DOHH2 (cell line): ENCODE measurements at regions not wholly inside any gene's neighbourhood (a gene's known extent, or its start where the extent isn't known, plus 50 kb on each side); places are given as distances from the start of the nearest gene placed in this dataset.
A peak's percentile ranks its signal among the peaks of the same experiment; 100 is the strongest.

Experiments
- H3F3A ChIP-seq: fragments of 200-600 bp; sonication (generic), shearing (Covaris generic); 2 replicates; pipeline ENCODE4 v1.6.0; 2016; ENCODE audit warnings: antibody characterized with exemption, mild to moderate bottlenecking; ENCODE audit not compliant: control insufficient read depth, insufficient read depth
- H3K27ac ChIP-seq: fragments of 200-600 bp; sonication (generic); 2 replicates; pipeline ENCODE4 v1.5.1; 2014; ENCODE audit warnings: low read depth, mild to moderate bottlenecking, low read length, moderate library complexity
- H3K27me3 ChIP-seq: fragments of 200-600 bp; sonication (generic); 2 replicates; pipeline ENCODE4 v1.6.1; 2014; ENCODE audit warnings: mild to moderate bottlenecking, low read length, mixed read lengths; ENCODE audit not compliant: control insufficient read depth
- H3K36me3 ChIP-seq: fragments of 200-600 bp; sonication (generic); 2 replicates; pipeline ENCODE4 v1.6.1; 2014; ENCODE audit warnings: mild to moderate bottlenecking, low read length, moderate library complexity, mixed read lengths; ENCODE audit not compliant: control insufficient read depth
- H3K4me1 ChIP-seq: fragments of 200-600 bp; sonication (generic); 2 replicates; pipeline ENCODE4 v1.6.1; 2014; ENCODE audit warnings: mild to moderate bottlenecking, low read length, mixed read lengths; ENCODE audit not compliant: control insufficient read depth
- H3K4me2 ChIP-seq: fragments of 200-600 bp; sonication (generic); 2 replicates; pipeline ENCODE4 v1.6.0; 2014; ENCODE audit warnings: mild to moderate bottlenecking, low read length, moderate library complexity
- H3K4me3 ChIP-seq: fragments of 200-600 bp; sonication (generic); 2 replicates; pipeline ENCODE4 v1.5.1; 2014; ENCODE audit warnings: mild to moderate bottlenecking, low read length, mixed read lengths
- H3K79me2 ChIP-seq: fragments of 200-600 bp; sonication (generic); 2 replicates; pipeline ENCODE4 v1.6.1; 2014; ENCODE audit warnings: mild to moderate bottlenecking, low read length, mixed read lengths; ENCODE audit not compliant: control insufficient read depth
- H3K9me2 ChIP-seq: fragments of 200-600 bp; sonication (generic); replicated peaks from 2 replicates; pipeline ENCODE4 v1.6.1; 2014; ENCODE audit warnings: mild to moderate bottlenecking, low read length, mixed read lengths; ENCODE audit not compliant: control insufficient read depth
- H3K9me3 ChIP-seq: fragments of 200-600 bp; sonication (generic); 2 replicates; pipeline ENCODE4 v1.6.1; 2014; ENCODE audit warnings: antibody characterized with exemption, low read length, mixed read lengths; ENCODE audit not compliant: control insufficient read depth, insufficient read depth
- H4K20me1 ChIP-seq: fragments of 200-600 bp; sonication (generic); 2 replicates; pipeline ENCODE4 v1.6.0; 2014; ENCODE audit warnings: low read depth, mild to moderate bottlenecking, antibody characterized with exemption, low read length, moderate library complexity; ENCODE audit not compliant: control insufficient read depth, insufficient read depth
- EZH2phosphoT487 ChIP-seq: fragments of 200-600 bp; sonication (generic); IDR thresholded peaks from 2 replicates; pipeline ENCODE4 v1.6.1; 2017; ENCODE audit warnings: borderline replicate concordance, mild to moderate bottlenecking, antibody characterized with exemption, low read length, moderate library complexity, mixed read lengths
- TF ChIP-seq, protein P1 (sequence below): fragments of 200-600 bp; sonication (generic); IDR thresholded peaks from one replicate; pipeline ENCODE4 v1.5.1; 2014; ENCODE audit warnings: antibody characterized with exemption, mild to moderate bottlenecking, low read depth, low read length; ENCODE audit not compliant: poor library complexity, severe bottlenecking

- TF ChIP-seq, protein P1, sequence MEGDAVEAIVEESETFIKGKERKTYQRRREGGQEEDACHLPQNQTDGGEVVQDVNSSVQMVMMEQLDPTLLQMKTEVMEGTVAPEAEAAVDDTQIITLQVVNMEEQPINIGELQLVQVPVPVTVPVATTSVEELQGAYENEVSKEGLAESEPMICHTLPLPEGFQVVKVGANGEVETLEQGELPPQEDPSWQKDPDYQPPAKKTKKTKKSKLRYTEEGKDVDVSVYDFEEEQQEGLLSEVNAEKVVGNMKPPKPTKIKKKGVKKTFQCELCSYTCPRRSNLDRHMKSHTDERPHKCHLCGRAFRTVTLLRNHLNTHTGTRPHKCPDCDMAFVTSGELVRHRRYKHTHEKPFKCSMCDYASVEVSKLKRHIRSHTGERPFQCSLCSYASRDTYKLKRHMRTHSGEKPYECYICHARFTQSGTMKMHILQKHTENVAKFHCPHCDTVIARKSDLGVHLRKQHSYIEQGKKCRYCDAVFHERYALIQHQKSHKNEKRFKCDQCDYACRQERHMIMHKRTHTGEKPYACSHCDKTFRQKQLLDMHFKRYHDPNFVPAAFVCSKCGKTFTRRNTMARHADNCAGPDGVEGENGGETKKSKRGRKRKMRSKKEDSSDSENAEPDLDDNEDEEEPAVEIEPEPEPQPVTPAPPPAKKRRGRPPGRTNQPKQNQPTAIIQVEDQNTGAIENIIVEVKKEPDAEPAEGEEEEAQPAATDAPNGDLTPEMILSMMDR = peak; percentile 23
- TF ChIP-seq EZH2phosphoT487 = no peak
- no peaks in the 10 kb centered on the region for H3K9me2 ChIP-seq
- no peaks in the 10 kb centered on the region for H3K27me3 ChIP-seq
- no peaks in the 10 kb centered on the region for H3K79me2 ChIP-seq
- no peaks in the 10 kb centered on the region for H3K36me3 ChIP-seq
- H4K20me1 ChIP-seq = no peaks in the 10 kb centered on the region
- no peak overlapping the region for H3K4me3 ChIP-seq
- no peaks in the 10 kb centered on the region for H3F3A ChIP-seq
- no peaks in the 10 kb centered on the region for H3K9me3 ChIP-seq
- no peaks in the 10 kb centered on the region for H3K4me1 ChIP-seq
- no peak overlapping the region for H3K4me2 ChIP-seq
- no peak overlapping the region for H3K27ac ChIP-seq
These were observed 722.3 kb downstream of the PLA2G4A start for GRCh38 chr1:187551061-187551460.

- no peaks in the 10 kb centered on the region for H3F3A ChIP-seq
- TF ChIP-seq, protein P1 = no peak
- TF ChIP-seq EZH2phosphoT487 = no peak
- H3K4me2 ChIP-seq = no peak overlapping the region
- H3K27me3 ChIP-seq = no peaks in the 10 kb centered on the region
- H3K9me3 ChIP-seq = no peaks in the 10 kb centered on the region
- no peaks in the 10 kb centered on the region for H3K4me1 ChIP-seq
- no peak overlapping the region for H3K27ac ChIP-seq
- no peaks in the 10 kb centered on the region for H3K79me2 ChIP-seq
- no peaks in the 10 kb centered on the region for H3K36me3 ChIP-seq
- no peak overlapping the region for H3K4me3 ChIP-seq
- H3K9me2 ChIP-seq = no peaks in the 10 kb centered on the region
- no peaks in the 10 kb centered on the region for H4K20me1 ChIP-seq
These were observed 734.4 kb downstream of the PLA2G4A start for GRCh38 chr1:187563191-187563590.

- H3K4me2 ChIP-seq = no peak overlapping the region
- no peak overlapping the region for H3K27ac ChIP-seq
- H3K36me3 ChIP-seq = no peaks in the 10 kb centered on the region
- no peak overlapping the region for H3K4me3 ChIP-seq
- no peaks in the 10 kb centered on the region for H3K9me2 ChIP-seq
- TF ChIP-seq, protein P1 = no peak
- TF ChIP-seq EZH2phosphoT487 = no peak
- no peaks in the 10 kb centered on the region for H3K4me1 ChIP-seq
- no peaks in the 10 kb centered on the region for H4K20me1 ChIP-seq
- no peaks in the 10 kb centered on the region for H3F3A ChIP-seq
- H3K79me2 ChIP-seq = no peaks in the 10 kb centered on the region
- H3K27me3 ChIP-seq = no peaks in the 10 kb centered on the region
- no peaks in the 10 kb centered on the region for H3K9me3 ChIP-seq
These were observed 737.6 kb downstream of the PLA2G4A start for GRCh38 chr1:187566354-187566753.

GRCh38 chr1:187568067-187568466 is 739.3 kb downstream of the PLA2G4A start:
- no peaks in the 10 kb centered on the region for H4K20me1 ChIP-seq
- H3K79me2 ChIP-seq = no peaks in the 10 kb centered on the region
- no peaks in the 10 kb centered on the region for H3K27me3 ChIP-seq
- H3K4me3 ChIP-seq = no peak overlapping the region
- no peaks in the 10 kb centered on the region for H3K9me3 ChIP-seq
- H3K4me2 ChIP-seq = no peak overlapping the region
- H3K4me1 ChIP-seq = no peaks in the 10 kb centered on the region
- no peaks in the 10 kb centered on the region for H3K9me2 ChIP-seq
- no peak for TF ChIP-seq EZH2phosphoT487
- TF ChIP-seq, protein P1 = no peak
- H3F3A ChIP-seq = no peaks in the 10 kb centered on the region
- H3K36me3 ChIP-seq = no peaks in the 10 kb centered on the region
- no peak overlapping the region for H3K27ac ChIP-seq
